ENCODE measurements at regions not wholly inside any gene's neighbourhood (a gene's known extent, or its start where the extent isn't known, plus 50 kb on each side); places are given as distances from the start of the nearest gene placed in this dataset.
A peak's percentile ranks its signal among the peaks of the same experiment; 100 is the strongest.

DNA sequence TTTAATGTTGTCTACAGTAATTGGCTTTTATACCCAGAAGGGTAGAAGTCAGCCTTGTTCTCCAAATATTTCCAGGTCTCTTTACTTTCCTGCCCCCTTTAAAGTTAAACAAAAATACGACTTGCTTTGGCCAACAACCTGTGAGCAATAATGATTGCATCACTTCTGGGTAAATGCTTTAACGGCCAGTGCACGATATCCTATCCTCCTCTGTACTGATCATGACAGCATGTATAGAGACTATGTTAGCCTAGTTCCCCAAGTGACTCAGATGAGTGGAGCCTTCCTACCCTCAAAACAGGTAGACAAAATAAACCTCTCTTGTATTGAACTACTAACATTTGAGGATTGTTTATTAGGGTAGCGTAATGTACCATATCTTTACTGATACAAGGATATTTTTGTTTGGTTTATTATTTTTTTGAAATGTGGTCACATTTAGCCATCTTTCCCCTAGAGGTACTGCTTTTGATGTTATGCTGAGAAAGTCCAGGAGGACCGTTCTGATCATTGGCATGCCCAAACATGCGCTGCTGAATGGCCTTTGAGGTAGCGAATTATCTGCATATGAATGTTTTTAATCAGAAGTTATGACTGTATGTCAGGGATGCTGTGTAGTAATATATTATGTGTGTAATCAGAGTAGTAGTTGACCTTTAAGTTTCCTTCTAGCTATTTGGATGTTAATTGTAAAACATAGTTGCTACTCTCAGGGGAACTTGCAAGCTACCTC lies 262.6 kb upstream of the DCC start:
- FAIRE-seq (peak; percentile 71), DNase-seq (ENCODE audit: insufficient read length, low spot score) (no peak)
- no peak for TF ChIP-seq CTCF (IDR thresholded peaks at IDR 0.05; ENCODE audit: insufficient read depth, missing control alignments)

GRCh38 chr18:52082246-52082645 lies 257.8 kb upstream of the DCC start:
- FAIRE-seq (no peak), DNase-seq (ENCODE audit: insufficient read length, low spot score) (no peak)
- no peak for TF ChIP-seq CTCF (IDR thresholded peaks at IDR 0.05; ENCODE audit: insufficient read depth, missing control alignments)

GRCh38 chr18:52087140-52087539 lies 252.9 kb upstream of the DCC start:
- DNase-seq (ENCODE audit: insufficient read length, low spot score) (no peak), FAIRE-seq (no peak)
- no peak for TF ChIP-seq CTCF (IDR thresholded peaks at IDR 0.05; ENCODE audit: insufficient read depth, missing control alignments)

DNA sequence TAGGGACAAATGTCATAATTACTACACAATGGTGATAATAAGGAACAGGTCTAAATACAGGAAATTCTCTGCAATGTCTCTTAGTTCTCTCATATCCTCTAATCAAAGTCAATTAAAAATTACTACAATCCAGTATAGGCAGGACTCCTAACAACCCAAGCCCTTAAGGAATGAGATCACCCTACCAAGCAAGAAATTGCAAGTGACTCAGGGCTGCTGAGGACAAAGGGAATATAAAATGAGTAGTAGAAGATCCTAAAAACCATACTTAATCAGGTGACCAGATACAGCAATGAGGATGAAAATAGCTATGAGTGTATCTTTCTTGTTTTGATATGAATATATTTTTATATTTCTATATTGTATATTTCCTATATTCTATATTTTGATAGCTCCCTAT lies 250.0 kb upstream of the DCC start:
- DNase-seq (ENCODE audit: insufficient read length, low spot score) (no peak), FAIRE-seq (peak; percentile 6)
- TF ChIP-seq CTCF (IDR thresholded peaks at IDR 0.05; ENCODE audit: insufficient read depth, missing control alignments) = no peak

GRCh38 chr18:52093171-52093570 lies 246.8 kb upstream of the DCC start:
- FAIRE-seq = no peak
- no peak for TF ChIP-seq CTCF (IDR thresholded peaks at IDR 0.05; ENCODE audit: insufficient read depth, missing control alignments)
- no peak for DNase-seq (ENCODE audit: insufficient read length, low spot score)

GRCh38 chr18:52118684-52119083 lies 221.3 kb upstream of the DCC start:
- no peak for FAIRE-seq
- no peak for TF ChIP-seq CTCF (IDR thresholded peaks at IDR 0.05; ENCODE audit: insufficient read depth, missing control alignments)
- DNase-seq (ENCODE audit: insufficient read length, low spot score) = no peak

- peak; percentile 6 for FAIRE-seq
- DNase-seq (ENCODE audit: insufficient read length, low spot score) = no peak
- no peak for TF ChIP-seq CTCF (IDR thresholded peaks at IDR 0.05; ENCODE audit: insufficient read depth, missing control alignments)
Observed at GRCh38 chr18:52130624-52131301, 209.2 kb upstream of the DCC start.

Measured in D721Med (cell line).